ENCODE measurements at regions not wholly inside any gene's neighbourhood (a gene's known extent, or its start where the extent isn't known, plus 50 kb on each side); places are given as distances from the start of the nearest gene placed in this dataset.

DNA sequence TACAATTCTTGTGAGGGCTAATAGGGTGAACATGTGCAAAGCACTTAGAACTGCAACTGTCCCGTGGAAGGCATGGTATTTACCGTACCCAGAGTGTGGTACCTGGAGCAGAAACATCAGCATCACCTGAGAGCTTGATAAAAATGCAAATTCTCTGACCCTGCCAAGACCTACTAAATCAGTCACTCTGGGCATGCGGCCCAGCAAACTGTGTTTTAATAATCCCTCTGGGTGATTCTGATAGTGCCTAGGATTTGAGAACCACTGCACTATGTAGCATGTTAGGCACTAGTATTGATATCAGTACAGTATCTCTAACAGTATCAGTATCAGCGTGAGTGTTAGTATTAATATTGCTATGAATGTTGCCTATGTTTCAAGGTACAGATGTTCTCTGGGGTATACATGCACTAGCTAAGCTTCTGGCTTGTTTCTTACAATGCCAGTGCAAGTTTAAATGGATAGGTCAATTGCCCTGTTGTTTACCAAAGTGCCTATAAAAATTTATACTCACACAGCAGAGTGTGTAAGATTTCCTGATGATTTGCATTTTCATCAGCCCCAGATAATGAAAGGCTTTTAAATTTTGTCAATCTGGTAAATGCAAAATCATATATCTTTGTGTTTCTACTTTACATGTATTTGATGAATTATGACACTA lies 354.0 kb downstream of the HS3ST1 start:
- H3K36me3 ChIP-seq, result no peaks in the 10 kb centered on the region
- no peaks in the 10 kb centered on the region for H3K27me3 ChIP-seq
- H3K4me3 ChIP-seq, result no peak overlapping the region
- DNase-seq (ENCODE audit: extremely low spot score in 2 of 2), result no peak
- intact Hi-C loops (cut with DNase I), result no loop called here
- no peaks in the 10 kb centered on the region for H3K4me1 ChIP-seq
- H3K9me3 ChIP-seq, result no peaks in the 10 kb centered on the region
- H3K27ac ChIP-seq, result no peak overlapping the region
- no peak for TF ChIP-seq POLR2A (IDR thresholded peaks at IDR 0.05)
- TF ChIP-seq CTCF (IDR thresholded peaks at IDR 0.05), result no peak
- TF ChIP-seq POLR2AphosphoS5 (IDR thresholded peaks at IDR 0.05; ENCODE audit: insufficient read depth in 1 of 2, low read depth in 1 of 2), result no peak

GRCh38 chr4:11073621-11074051 lies 355.1 kb downstream of the HS3ST1 start:
- Histone ChIP-seq H3K27me3 (no peaks in the 10 kb centered on the region), H3K4me3 (no peak overlapping the region), H3K9me3 (no peaks in the 10 kb centered on the region), H3K27ac (no peak overlapping the region), H3K4me1 (no peaks in the 10 kb centered on the region), H3K36me3 (no peaks in the 10 kb centered on the region)
- intact Hi-C loops (cut with DNase I), result no loop called here
- no peak for TF ChIP-seq POLR2AphosphoS5 (IDR thresholded peaks at IDR 0.05; ENCODE audit: insufficient read depth in 1 of 2, low read depth in 1 of 2)
- TF ChIP-seq POLR2A (IDR thresholded peaks at IDR 0.05), result no peak
- no peak for TF ChIP-seq CTCF (IDR thresholded peaks at IDR 0.05)
- no peak for DNase-seq (ENCODE audit: extremely low spot score in 2 of 2)

DNA sequence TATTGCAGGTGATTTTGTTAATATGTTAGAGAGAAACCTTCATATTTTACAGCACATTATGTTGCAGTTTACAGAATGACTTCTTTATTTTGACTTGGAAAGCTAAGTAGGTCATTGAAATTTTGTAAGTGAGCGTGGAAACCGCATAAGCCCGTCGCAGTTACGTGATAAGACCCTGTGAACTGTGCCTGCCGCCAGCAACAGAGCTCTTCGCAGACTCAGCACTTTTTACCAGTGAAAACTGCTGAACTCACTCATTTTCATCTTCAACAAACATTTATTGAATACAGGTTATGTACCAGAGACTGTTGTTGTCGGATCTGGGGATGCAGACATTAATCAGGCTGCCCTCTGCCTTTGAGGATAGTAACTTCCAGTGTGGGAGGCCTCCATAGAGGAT lies 355.7 kb downstream of the HS3ST1 start:
- H3K36me3 ChIP-seq, result no peaks in the 10 kb centered on the region
- no peak overlapping the region for H3K27ac ChIP-seq
- intact Hi-C loops (cut with DNase I), result no loop called here
- no peaks in the 10 kb centered on the region for H3K4me1 ChIP-seq
- H3K9me3 ChIP-seq, result no peaks in the 10 kb centered on the region
- no peak for DNase-seq (ENCODE audit: extremely low spot score in 2 of 2)
- no peaks in the 10 kb centered on the region for H3K27me3 ChIP-seq
- no peak for TF ChIP-seq CTCF (IDR thresholded peaks at IDR 0.05)
- TF ChIP-seq POLR2AphosphoS5 (IDR thresholded peaks at IDR 0.05; ENCODE audit: insufficient read depth in 1 of 2, low read depth in 1 of 2), result no peak
- TF ChIP-seq POLR2A (IDR thresholded peaks at IDR 0.05), result no peak
- no peak overlapping the region for H3K4me3 ChIP-seq

DNA sequence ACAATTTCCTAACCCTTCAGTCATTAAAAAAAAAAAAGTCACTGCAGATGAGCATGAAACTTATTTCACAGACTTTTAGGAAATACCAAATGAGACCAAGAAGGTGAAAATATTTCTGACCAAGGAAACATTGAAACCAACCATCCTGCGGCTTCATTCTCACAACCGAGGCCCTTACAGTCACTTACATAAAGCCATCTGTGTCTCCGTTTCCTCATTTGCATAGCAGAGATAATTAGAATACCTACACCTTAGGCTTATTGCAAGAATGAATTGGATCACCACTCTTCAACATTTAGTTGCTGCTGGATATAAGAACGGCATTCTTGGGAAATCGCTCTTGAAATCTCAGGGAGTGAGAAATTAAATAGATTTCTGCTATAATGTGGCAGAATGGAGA lies 356.2 kb downstream of the HS3ST1 start:
- H3K36me3 ChIP-seq, result no peaks in the 10 kb centered on the region
- H3K4me1 ChIP-seq, result no peaks in the 10 kb centered on the region
- no peaks in the 10 kb centered on the region for H3K9me3 ChIP-seq
- intact Hi-C loops (cut with DNase I), result no loop called here
- no peak overlapping the region for H3K27ac ChIP-seq
- no peak overlapping the region for H3K4me3 ChIP-seq
- no peak for DNase-seq (ENCODE audit: extremely low spot score in 2 of 2)
- H3K27me3 ChIP-seq, result no peaks in the 10 kb centered on the region
- TF ChIP-seq POLR2AphosphoS5 (IDR thresholded peaks at IDR 0.05; ENCODE audit: insufficient read depth in 1 of 2, low read depth in 1 of 2), result no peak
- TF ChIP-seq POLR2A (IDR thresholded peaks at IDR 0.05), result no peak
- no peak for TF ChIP-seq CTCF (IDR thresholded peaks at IDR 0.05)

- Histone ChIP-seq H3K36me3 (no peaks in the 10 kb centered on the region), H3K27ac (no peak overlapping the region), H3K4me3 (no peak overlapping the region), H3K4me1 (no peaks in the 10 kb centered on the region), H3K9me3 (no peaks in the 10 kb centered on the region), H3K27me3 (no peaks in the 10 kb centered on the region)
- no peak for TF ChIP-seq POLR2AphosphoS5 (IDR thresholded peaks at IDR 0.05; ENCODE audit: insufficient read depth in 1 of 2, low read depth in 1 of 2)
- no peak for TF ChIP-seq POLR2A (IDR thresholded peaks at IDR 0.05)
- no peak for TF ChIP-seq CTCF (IDR thresholded peaks at IDR 0.05)
- DNase-seq (ENCODE audit: extremely low spot score in 2 of 2), result no peak
- intact Hi-C loops (cut with DNase I), result no loop called here
Observed at GRCh38 chr4:11070813-11071212, 357.9 kb downstream of the HS3ST1 start.
